ENCODE measurements at regions not wholly inside any gene's neighbourhood (a gene's known extent, or its start where the extent isn't known, plus 50 kb on each side); places are given as distances from the start of the nearest gene placed in this dataset.
A peak's percentile ranks its signal among the peaks of the same experiment; 100 is the strongest.

GRCh38 chr5:56480705-56481427, 247.7 kb upstream of the ANKRD55 start:
- DNase-seq = peak; percentile 42

DNA sequence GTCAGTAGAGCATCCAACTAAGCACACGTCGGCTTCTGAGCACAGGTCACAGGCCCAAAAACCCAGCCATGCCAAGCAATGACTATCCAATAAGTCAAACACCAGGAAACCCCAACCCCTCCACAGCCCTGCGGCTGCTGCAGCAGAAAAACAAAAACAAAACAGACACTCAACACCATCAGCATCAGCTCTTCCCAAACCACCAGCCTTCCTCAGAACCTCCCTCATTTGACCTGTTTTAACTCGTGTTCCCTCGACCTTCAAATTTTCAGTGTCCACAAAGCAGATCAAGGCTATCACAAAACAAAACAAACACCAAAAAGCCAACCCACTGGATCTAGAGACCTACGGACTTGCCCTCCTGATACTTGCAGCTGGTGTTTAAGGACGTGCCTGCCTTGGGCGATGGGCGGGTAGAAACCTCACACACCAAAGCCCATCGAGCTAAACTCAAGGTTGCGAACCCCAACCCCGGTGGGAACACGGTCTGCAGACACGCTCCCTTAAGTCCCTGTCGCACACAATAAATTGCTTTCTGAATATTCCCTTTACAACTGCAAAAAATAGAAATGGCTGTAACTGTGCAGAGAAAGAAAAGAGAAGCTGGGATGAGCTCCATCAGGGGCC, 247.1 kb upstream of the ANKRD55 start:
- no peak for DNase-seq

GRCh38 chr5:56479696-56480077, 246.6 kb upstream of the ANKRD55 start:
- no peak for DNase-seq

GRCh38 chr5:56479126-56479525, 246.0 kb upstream of the ANKRD55 start:
- no peak for DNase-seq

DNA sequence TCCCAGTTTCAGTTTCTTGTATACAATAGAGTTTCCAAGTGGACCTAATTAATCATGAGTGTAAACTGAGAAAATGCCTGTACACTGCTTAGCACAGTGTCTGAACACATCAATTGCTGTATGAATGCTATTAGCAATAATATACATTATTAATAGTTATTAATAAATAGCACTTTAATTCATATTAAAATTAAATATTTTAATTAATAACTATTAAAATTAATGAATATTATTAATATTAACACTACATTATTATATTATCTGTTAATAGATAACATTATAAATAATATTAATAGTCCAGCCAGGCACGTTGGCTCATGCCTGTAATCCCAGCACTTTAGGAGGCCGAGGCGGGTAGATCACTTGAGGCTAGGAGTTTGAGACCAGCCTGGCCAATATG, 244.9 kb upstream of the ANKRD55 start:
- no peak for DNase-seq

DNA sequence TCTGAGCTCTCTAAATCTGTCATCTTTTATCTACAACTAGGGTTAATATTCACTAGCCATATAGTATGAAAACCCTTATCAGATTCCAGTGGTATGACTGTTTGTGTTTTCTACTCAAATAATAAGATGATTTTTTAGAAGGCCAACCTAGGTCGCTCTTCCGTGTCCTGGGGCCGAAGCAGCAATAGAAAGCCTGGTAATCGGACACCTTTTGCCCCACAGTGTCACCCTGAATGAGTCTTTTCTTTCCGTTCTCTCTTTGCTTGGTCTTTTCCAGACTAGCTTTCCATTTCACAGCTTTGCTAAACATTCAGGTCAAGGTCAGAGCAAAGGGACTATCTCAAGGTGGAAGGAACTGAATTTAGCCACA, 243.3 kb upstream of the ANKRD55 start:
- no peak for DNase-seq

DNA sequence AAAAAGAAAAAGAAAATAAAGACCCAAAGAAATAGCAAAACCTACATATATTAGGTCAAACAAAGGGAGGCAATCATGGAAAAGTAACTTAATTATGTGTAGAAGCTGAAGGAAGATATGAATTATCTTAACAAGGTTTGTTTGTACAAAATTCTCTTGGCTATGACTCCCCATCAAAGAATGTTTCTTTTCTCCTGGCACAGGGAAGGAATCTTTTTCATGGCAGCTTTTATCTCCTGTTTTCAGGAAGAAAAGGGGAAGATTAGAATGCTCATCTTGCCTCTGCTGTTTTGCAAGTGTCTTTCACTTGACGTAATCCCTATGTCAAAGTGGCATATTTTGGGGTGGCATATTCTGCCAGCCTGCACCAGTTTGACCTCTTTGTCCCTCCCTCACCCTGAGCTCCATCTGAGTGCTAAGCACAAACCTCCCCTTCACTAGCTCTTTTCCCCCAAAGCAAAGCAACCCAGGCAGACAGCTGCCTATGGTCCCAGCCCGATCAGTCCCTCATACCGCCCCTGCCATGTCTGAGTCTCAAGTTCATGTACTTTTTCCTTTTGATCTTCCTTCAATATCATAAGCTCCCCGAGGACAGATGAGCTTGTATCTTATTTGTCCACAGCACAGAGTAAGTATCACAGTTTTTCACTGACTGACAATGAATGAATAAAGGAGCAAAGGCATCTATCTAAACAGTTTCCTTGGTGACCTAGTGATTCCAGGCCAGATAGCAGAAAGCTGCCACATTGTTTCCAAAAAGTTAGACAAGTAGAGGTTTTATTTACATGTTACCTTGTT, 242.8 kb upstream of the ANKRD55 start:
- DNase-seq = no peak

- no peak for DNase-seq
These were observed 238.6 kb upstream of the ANKRD55 start for GRCh38 chr5:56471707-56472106.

- no peak for DNase-seq
These were observed 236.9 kb upstream of the ANKRD55 start for GRCh38 chr5:56470007-56470406.

DNA sequence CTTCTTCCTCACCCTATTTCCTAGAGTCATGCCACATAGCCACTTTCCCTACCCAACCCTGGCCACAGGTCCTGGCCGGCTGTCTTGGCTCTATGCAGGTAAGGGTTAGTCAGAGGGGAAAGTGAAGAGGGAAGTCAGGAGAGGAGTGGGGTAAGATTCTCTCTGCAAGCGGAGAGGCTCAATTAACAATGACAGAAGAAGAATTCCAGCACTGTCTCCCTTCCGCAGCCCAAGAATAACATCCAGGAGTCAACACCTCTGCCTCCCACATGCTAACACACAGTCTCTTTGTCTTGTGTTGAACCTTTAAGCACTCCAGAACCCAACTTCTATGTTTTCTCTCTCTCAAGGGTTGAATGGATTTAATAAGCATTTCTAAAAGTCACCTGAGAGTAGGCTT, 235.1 kb upstream of the ANKRD55 start:
- no peak for DNase-seq

GRCh38 chr5:56467176-56467717, 234.1 kb upstream of the ANKRD55 start:
- DNase-seq = no peak

- no peak for DNase-seq
These were observed 233.1 kb upstream of the ANKRD55 start for GRCh38 chr5:56466136-56466816.

DNA sequence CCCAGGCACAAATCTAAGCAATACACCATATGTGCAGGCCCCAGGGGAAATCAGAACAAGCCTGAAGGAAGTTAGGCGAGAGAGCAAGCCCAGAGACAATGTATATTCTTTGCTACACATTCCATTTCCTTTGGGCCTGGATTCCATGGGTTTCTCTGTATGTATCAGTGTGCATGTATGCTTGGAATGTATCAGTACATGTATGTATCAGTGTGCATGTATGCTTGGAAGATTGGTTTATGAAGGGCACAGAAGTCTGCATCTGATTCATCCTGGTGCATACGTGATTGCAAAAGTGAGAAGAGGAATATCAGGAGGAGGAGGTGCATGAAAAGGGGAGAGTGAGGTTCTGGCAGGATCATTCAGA, 232.6 kb upstream of the ANKRD55 start:
- DNase-seq = peak; percentile 84

DNA sequence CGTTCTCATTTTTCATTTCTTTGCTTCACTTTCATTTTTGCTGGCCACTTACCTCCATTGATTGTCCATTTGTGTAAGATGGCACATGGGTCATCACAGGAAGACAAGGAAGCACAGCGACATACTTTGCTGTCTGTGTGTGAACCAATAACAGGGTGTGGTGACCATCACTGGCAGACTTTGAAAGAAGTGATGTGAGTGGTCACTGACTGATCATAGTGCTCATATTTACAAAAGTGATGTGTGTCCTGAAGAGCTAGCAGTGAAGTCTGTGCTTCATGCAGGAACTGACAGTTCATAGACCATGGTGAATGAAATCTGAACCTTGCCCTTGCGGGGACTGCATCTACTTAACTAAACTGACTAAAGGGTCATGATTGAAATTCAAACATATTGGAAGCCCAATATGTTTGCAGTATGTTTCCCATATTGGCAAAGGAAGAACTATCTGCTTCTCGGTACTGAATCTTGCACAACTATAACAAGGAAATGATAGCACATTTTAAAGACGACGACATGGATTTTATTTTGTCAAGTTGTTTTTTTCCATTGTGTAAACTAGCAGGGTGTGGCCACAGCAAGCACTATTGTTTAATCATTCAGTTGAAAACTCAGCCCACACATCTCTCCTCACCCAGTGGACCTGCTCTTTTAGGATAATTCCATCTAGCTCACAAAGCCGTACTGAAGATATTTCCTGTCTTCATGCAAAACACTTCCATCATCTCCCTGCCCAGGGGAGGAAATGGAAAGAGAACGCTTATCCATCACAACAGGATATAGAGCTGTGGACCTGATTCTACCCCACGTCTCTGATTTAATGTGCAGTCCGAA, 232.0 kb upstream of the ANKRD55 start:
- no peak for DNase-seq

GRCh38 chr5:56463944-56464571, 230.9 kb upstream of the ANKRD55 start:
- DNase-seq = no peak

DNA sequence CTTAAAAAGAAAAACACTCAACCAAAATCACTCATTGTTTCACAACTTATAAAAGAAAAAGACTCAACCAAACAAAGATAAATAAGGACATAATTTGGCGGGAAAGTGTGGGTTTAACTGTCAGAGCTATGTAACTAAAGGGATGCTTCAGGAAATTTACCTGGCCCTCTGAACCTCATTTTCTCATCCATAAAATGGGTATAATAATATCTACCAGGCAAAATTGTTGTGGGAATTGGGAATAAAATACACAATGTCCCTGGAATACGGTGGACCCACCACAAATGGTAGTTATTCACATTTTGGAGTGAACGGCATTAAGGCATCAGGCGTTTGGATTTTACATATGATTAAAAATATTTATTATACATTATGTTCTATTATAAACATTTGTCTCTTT, 228.5 kb upstream of the ANKRD55 start:
- DNase-seq = no peak

- no peak for DNase-seq
These were observed 227.6 kb upstream of the ANKRD55 start for GRCh38 chr5:56460681-56461191.

DNA sequence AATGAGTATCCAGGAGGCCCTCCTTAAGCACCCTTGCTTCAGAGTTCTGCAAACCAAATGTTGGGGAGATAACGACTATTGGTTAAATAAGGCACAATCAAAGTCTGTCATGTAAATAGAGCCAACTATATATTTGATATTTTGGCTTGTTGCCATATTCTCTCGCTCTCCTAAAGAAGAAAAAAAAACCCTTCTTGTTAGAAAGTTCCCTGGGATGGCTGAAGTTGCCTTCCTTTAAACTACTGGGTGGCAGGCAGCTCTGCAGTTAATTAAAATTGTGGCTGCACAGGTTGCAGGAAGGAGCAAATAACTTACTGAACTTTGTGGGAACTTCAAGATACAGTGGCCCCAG, 227.0 kb upstream of the ANKRD55 start:
- DNase-seq = no peak

GRCh38 chr5:56459394-56460194, 226.5 kb upstream of the ANKRD55 start:
- no peak for DNase-seq
